ENCODE measurements at regions not wholly inside any gene's neighbourhood (a gene's known extent, or its start where the extent isn't known, plus 50 kb on each side); places are given as distances from the start of the nearest gene placed in this dataset.

DNA sequence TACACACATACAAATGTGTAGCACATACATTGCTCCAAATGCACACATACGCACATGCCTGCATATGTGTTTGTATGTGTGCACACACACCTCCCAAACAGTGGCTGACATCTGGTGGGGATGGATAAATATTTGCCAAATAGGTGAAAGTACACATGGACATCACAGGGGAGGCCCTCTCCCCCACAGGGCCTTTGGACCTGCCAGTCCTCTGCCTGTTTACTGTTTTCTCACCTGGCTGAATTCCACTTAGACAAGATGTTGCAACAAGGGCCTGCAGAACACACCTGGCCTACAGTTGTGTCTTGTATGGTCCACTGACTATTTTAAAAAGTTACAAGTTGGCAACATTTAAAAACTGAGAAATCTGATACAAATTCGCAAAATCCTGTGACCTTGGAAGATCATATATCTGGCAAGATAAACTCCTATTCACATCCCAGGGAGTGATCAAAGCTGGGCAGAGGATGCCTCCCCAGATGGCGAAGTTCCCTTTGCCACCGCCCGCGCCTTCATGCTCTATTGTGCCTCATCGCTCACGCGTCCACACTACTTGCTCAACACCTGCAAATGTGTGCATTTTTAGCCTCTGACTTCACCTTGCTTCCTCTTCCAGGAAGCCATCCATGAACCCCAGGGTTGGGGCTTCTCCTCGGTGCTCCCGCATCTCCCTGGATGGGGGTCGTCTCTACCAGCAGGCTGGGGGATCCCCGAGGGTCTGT is 118.4 kb upstream of the FZD10 start:
- peaks cover 4% of the 10 kb centered on the region for H3K9me3 Mint-ChIP-seq
- H3K4me3 Mint-ChIP-seq = no peak overlapping the region
- DNase-seq = no peak
- no peaks in the 10 kb centered on the region for H3K36me3 Mint-ChIP-seq
- H3K27ac Mint-ChIP-seq = no peak overlapping the region
- peaks cover 66% of the 10 kb centered on the region for H3K27me3 Mint-ChIP-seq
- H3K4me1 Mint-ChIP-seq = peaks cover 3% of the 10 kb centered on the region

DNA sequence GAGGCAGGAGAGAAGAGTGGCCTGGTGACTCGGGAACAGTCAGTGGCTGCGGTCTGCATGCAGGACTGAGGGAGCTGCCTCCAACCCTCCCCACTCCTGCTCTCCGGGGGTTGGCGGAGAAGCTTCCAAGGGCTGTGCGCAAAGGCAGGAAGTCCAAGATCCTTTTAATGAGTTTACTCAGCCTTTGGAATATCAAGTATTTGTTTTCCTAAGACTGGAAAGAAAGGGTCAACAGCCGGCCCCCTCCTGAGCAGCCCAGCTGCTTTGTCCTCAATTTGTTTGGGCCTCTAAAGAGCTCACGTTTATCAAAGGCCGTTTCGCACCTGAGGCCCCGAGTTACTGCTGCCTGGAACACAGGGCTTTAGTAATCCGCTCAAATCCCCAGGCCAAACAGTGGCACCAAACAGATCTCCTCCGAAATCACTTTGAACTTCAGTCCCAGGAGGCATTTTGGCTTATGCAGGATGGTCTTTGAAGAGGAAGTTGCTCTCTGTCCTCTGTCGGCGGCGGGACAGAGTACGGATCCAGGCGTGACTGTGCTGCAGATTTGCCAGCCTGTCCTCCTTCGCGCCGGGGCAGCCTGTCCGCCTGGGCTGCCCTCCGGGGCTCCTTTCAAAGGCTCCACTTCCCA is 117.2 kb upstream of the FZD10 start:
- H3K9me3 Mint-ChIP-seq = peaks cover 4% of the 10 kb centered on the region
- no peak overlapping the region for H3K27ac Mint-ChIP-seq
- H3K4me3 Mint-ChIP-seq = no peak overlapping the region
- DNase-seq = no peak
- H3K4me1 Mint-ChIP-seq = peaks cover 3% of the 10 kb centered on the region
- H3K36me3 Mint-ChIP-seq = no peaks in the 10 kb centered on the region
- H3K27me3 Mint-ChIP-seq = peaks cover 62% of the 10 kb centered on the region

DNA sequence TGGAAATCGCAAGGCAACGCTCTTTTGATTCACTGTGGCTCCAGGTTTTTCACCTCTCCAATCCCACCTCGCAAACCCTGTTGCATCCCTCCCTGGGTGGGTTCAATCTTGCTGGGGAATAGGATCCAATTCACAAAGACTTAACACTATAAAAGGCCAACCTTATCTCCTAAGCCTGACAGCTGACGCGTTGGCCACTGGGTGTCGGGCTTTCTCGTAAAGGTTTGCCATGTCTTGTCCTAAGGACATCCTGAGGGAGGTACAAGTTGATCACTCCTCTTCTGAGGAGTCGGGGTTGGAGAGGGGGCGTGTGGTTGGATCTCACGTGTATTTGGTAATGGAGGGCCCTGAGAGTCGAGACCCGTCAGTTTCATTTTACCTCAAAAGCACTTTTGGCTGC is 112.6 kb upstream of the FZD10 start:
- Mint-ChIP-seq H3K36me3 (peaks cover under 1% of the 10 kb centered on the region), H3K27ac (no peak overlapping the region)
- no peak for DNase-seq

DNA sequence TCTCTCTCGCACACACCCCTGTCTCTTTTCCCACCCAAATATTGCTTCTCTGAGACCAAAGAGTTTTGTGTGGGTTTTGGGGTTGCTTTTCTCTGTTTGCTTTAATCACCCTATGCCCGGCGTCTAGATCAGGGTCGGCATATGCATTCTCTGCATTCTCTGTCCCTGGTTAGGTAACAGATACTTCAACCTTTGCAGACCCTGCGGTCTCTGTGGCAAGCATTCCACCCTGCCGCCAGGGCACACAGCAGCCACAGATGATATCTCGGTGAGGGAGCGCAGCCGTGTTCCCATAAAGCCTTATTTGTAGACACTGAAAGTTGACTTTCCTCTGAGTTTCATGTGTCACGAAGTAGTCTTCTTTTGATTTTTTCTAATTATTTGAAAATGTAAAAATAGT is 110.4 kb upstream of the FZD10 start:
- Mint-ChIP-seq H3K4me3 (no peak overlapping the region), H3K36me3 (peaks cover 7% of the 10 kb centered on the region), H3K27me3 (peaks cover 46% of the 10 kb centered on the region), H3K9me3 (peaks cover 10% of the 10 kb centered on the region), H3K27ac (no peak overlapping the region), H3K4me1 (peaks cover 3% of the 10 kb centered on the region)
- DNase-seq = no peak

More for the DNA sequence above, 112.6 kb upstream of the FZD10 start:
- H3K4me3 Mint-ChIP-seq = no peak overlapping the region
- peaks cover 2% of the 10 kb centered on the region for H3K9me3 Mint-ChIP-seq
- peaks cover 3% of the 10 kb centered on the region for H3K4me1 Mint-ChIP-seq
- peaks cover 52% of the 10 kb centered on the region for H3K27me3 Mint-ChIP-seq

DNA sequence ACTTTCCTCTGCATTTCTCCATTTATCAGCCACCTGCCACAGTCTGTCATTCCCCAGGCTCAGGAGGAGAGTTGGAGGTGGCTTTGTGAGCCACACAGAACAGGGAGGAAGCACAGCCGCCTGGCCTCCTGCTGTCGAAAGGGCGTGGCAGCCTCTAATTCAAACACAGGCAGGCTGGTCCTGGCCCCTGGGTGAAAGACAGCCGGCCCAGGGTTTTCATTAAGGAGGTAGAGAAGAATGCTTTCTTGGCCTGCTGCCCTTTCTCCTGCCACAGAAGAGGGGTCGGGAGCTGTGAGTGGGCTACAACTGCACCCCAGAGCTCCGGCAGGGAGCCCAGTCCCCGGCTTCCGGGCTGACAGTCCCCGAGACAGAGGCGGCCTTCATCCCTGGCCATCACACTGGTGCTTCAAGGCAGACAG is 108.6 kb upstream of the FZD10 start:
- peaks cover 32% of the 10 kb centered on the region for H3K27me3 Mint-ChIP-seq
- H3K4me1 Mint-ChIP-seq = no peaks in the 10 kb centered on the region
- H3K4me3 Mint-ChIP-seq = no peak overlapping the region
- H3K27ac Mint-ChIP-seq = no peak overlapping the region
- H3K9me3 Mint-ChIP-seq = peaks cover 10% of the 10 kb centered on the region
- H3K36me3 Mint-ChIP-seq = peaks cover 7% of the 10 kb centered on the region
- no peak for DNase-seq

DNA sequence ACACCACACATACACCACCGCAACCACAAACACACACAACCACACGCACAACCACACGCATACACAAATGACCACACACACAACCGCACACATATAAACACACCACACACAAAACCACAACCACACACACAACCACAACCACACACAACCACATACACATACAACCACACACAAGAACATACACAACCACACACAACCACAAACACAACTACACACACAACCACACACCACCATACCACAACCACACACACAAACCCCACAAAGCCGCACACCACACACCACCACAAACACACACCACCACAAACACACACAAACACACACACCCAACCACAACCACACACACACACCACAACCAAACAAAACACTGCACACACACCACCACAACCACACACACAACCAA is 107.5 kb upstream of the FZD10 start:
- Mint-ChIP-seq H3K36me3 (peaks cover 7% of the 10 kb centered on the region), H3K27ac (no peak overlapping the region), H3K4me3 (no peak overlapping the region), H3K9me3 (peaks cover 10% of the 10 kb centered on the region), H3K27me3 (peaks cover 22% of the 10 kb centered on the region), H3K4me1 (no peaks in the 10 kb centered on the region)
- DNase-seq = no peak

DNA sequence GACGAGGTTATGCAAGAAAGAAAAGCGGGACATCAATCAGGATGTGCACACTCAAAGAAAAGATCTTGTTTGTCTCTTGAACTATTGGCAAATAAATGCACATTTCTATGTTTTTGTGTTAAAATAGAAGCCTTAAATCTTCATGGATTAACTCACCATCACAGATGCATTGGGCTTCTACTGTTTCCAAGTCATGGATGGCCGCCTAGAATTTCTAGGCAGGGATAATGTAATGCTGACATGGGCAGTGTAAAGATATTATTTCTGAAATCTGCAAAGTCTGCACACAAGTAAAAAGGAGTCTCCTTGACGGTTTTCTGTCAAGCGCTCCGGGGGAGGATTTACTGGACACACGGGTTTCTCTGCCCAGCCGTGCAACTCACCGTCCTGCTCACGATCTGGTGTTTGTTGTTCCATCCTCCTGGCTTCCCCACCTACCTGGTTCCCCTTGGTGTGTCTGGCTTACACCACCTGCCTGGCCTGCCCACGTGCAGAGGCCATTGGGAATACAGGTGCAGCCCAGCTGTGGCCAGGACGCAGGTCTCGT is 103.3 kb upstream of the FZD10 start:
- H3K9me3 Mint-ChIP-seq = peaks cover 16% of the 10 kb centered on the region
- peaks cover 18% of the 10 kb centered on the region for H3K27me3 Mint-ChIP-seq
- DNase-seq = no peak
- no peaks in the 10 kb centered on the region for H3K4me1 Mint-ChIP-seq
- H3K36me3 Mint-ChIP-seq = peaks cover 7% of the 10 kb centered on the region
- no peak overlapping the region for H3K27ac Mint-ChIP-seq
- H3K4me3 Mint-ChIP-seq = no peak overlapping the region

DNA sequence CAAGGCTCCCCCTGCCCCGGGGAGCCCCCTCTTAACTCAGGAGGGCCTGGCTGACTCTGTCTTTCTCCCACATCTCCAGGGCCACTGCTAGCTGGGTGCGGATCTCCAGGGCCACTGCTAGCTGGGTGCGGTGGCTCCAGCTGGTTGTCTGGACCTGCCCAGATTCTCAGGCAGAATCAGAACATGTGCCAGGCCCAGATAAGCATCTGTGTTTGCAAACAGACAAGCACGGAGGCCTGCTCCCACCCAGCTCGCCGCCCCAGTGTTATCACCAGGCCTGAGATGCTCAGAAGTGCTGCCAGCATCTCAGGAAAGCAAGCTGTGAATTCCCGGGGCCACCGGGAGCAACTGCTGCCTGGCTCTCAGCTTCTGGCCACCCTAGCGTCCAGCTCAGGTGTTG is 98.4 kb upstream of the FZD10 start:
- Mint-ChIP-seq H3K27me3 (peaks cover 6% of the 10 kb centered on the region), H3K9me3 (peaks cover 6% of the 10 kb centered on the region)

DNA sequence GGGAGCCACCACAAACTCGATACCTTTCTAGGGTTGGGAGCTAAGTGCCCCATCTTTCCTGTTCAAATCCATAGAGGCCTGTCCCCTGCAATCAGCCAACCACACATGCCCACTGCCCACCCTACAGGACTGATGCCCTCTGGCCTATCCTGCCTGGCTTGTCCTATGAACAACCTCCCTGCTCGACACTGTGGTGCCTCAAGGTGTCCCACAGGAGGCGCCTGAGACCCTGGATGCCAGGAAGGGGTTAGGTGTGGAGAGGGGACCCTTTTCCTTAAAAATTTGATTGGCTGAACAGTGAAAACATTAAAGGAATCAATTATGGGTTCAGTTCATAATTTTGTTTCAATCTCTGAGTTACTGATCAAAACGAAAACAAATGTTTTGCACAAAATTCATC is 97.3 kb upstream of the FZD10 start:
- Mint-ChIP-seq H3K4me1 (no peaks in the 10 kb centered on the region), H3K27ac (no peak overlapping the region), H3K36me3 (no peaks in the 10 kb centered on the region), H3K4me3 (no peak overlapping the region), H3K27me3 (peaks cover 6% of the 10 kb centered on the region), H3K9me3 (peaks cover 6% of the 10 kb centered on the region)
- no peak for DNase-seq

More for the DNA sequence above, 98.4 kb upstream of the FZD10 start:
- no peak for DNase-seq
- no peak overlapping the region for H3K27ac Mint-ChIP-seq
- no peak overlapping the region for H3K4me3 Mint-ChIP-seq
- no peaks in the 10 kb centered on the region for H3K4me1 Mint-ChIP-seq
- H3K36me3 Mint-ChIP-seq = no peaks in the 10 kb centered on the region

DNA sequence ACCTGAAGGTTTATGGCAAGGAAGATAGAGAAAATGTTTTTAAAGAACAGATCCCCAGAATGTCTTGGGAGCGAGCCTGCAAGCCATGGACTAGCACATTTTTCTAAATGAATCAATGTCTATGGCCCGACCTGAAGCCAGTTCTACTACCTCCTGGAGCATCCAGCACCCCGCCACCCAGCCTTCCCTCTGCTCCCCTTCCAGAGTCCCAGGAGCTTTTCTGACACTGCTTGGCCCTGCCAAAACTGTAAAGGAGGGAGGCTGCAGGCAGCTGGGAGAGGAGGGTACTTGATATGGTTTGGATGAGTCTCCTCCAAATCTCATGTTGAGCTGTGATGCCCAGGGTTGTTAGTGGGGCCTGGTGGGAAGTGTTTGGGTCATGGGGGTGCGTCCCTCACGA is 95.5 kb upstream of the FZD10 start:
- no peak for DNase-seq
- H3K27ac Mint-ChIP-seq = no peak overlapping the region
- H3K36me3 Mint-ChIP-seq = no peaks in the 10 kb centered on the region
- no peak overlapping the region for H3K4me3 Mint-ChIP-seq
- H3K27me3 Mint-ChIP-seq = peaks cover 6% of the 10 kb centered on the region
- peaks cover 3% of the 10 kb centered on the region for H3K9me3 Mint-ChIP-seq
- no peaks in the 10 kb centered on the region for H3K4me1 Mint-ChIP-seq

DNA sequence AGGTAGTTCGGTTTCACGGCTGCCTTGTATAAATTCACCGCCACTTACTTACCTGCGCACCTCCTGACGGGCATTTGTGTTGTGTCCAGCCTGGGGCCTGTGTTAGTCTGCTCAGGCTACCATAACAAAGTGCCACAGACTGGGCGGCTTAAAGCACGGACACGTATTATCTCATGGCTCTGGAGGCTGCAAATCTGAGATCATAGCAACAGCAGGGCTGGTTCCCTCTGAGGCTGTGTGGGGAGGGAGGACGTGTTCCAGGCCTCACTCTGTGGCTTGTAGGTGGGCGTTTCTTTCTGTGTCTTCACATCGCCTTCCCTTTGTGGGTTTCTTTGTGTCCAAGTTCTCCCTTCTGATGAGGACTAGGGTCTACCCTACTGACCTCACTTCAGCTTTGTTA is 93.5 kb upstream of the FZD10 start:
- no peaks in the 10 kb centered on the region for H3K4me1 Mint-ChIP-seq
- no peaks in the 10 kb centered on the region for H3K9me3 Mint-ChIP-seq
- no peak for DNase-seq
- H3K27ac Mint-ChIP-seq = no peak overlapping the region
- H3K4me3 Mint-ChIP-seq = no peak overlapping the region
- H3K27me3 Mint-ChIP-seq = no peaks in the 10 kb centered on the region
- H3K36me3 Mint-ChIP-seq = no peaks in the 10 kb centered on the region

DNA sequence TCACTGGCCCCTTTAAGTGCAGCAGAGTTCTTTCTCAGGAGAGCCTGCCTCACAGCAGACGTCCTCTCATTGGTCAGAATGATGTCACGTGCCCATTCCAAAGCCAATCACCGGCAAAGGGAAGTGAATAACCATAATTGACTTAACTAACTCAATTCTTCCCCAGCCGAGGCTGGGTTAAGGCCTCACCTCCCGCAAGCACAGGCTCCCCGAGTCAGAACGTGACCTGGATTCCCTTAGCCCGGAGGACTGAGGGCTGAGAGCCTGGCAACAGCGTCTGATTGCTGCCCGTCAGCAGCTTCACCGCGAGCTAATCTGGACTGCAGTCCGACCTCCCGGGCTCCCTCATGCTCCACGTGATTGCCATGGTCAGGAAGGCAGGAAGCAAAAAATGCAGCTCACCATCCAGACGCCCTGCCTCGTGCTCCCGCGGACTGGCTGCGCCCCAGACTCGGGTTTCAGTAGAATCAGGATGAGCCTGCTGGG is 92.1 kb upstream of the FZD10 start:
- Mint-ChIP-seq H3K9me3 (no peaks in the 10 kb centered on the region), H3K27ac (no peak overlapping the region), H3K27me3 (peaks cover 6% of the 10 kb centered on the region), H3K4me3 (no peak overlapping the region), H3K36me3 (no peaks in the 10 kb centered on the region), H3K4me1 (no peaks in the 10 kb centered on the region)
- DNase-seq = no peak

DNA sequence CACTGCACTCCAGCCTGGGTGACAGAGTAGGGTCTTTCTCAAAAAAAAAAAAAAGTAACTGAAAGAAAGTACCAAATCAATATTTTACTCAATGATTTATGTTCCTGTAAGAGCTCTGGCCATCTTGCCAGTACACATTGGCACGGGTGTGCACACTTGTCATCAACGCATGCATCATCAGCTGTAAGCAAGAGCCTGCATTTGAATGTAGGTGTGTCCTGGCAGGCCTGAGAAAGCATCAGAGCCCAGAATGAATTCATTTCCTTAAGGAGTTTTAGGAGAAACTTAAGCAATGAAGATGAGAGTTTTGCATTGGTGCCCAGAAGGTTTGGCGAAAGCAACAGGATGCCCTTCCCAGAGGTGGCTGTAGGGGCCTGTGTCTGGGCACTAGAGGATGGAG is 88.5 kb upstream of the FZD10 start:
- Mint-ChIP-seq H3K27me3 (peaks cover 11% of the 10 kb centered on the region), H3K36me3 (no peaks in the 10 kb centered on the region), H3K27ac (no peak overlapping the region), H3K4me1 (no peaks in the 10 kb centered on the region), H3K9me3 (peaks cover 9% of the 10 kb centered on the region), H3K4me3 (no peak overlapping the region)
- no peak for DNase-seq

DNA sequence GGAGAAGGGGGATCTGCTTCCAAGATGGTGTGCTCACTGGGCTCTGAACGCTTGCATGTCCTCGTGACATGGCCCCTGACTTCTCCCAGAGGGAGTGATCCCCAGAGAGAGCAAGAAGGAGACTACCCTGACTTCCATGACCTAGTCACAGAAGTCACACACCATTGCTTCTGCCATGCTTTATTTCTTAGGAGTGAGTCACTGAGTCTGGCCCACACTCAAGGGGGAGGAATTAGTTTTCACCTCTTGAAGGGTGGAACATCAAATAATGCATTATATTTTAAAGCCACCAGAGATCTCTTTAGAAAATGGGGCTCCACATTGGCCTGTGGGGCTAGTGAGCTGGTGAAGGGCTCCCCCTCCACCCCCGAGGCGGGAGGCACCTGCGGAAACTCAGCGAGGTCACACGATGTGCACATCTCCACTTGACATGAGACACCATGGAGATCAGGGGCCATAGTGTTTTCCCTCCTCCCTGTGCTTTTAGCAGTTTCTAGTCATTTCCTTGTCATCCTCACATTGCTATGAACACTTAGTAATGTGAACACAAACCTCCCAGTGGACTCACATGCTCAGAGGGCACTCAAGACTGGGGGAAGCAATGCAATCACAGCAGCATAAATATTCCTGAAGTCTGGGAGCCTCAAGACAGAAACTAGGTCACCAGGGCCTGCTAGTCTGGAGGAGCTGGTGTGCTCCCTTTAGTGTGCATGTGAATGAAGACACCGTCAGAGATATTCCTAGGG is 87.4 kb upstream of the FZD10 start:
- no peak overlapping the region for H3K27ac Mint-ChIP-seq

DNA sequence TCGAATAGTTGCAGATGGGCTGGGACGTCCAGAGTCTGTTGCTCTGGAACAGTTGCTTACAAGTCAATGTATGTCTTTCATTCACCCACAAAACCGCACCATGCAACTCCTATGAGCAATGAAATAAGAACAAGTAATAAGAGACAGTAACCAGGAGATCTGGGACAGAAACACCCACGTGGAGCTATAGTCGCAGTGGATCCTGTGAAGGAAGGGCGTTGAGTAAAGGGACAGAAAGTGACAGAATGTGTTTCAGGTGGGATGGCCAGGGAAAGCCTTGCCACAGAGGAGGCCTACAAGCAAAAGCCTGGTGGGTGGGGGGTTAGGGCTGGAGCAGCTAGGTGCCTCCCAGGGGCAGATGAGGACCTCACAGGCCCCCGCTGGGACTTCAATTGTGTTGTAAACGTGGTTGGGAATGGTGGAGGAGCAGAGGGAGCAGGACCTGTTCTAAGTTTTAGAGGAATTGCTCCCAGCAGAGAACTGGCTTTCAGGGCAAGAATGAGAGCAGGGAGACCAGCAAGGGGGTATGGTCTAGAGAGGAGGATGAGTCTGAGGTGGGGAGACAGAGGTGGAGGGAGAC is 86.7 kb upstream of the FZD10 start:
- Mint-ChIP-seq H3K27ac (no peak overlapping the region), H3K9me3 (peaks cover 9% of the 10 kb centered on the region), H3K4me3 (no peak overlapping the region), H3K4me1 (no peaks in the 10 kb centered on the region), H3K36me3 (peaks cover 2% of the 10 kb centered on the region), H3K27me3 (peaks cover 18% of the 10 kb centered on the region)
- no peak for DNase-seq

More for the DNA sequence above, 87.4 kb upstream of the FZD10 start:
- peaks cover 9% of the 10 kb centered on the region for H3K9me3 Mint-ChIP-seq
- H3K4me1 Mint-ChIP-seq = no peaks in the 10 kb centered on the region
- H3K27me3 Mint-ChIP-seq = peaks cover 18% of the 10 kb centered on the region
- peaks cover 2% of the 10 kb centered on the region for H3K36me3 Mint-ChIP-seq
- no peak overlapping the region for H3K4me3 Mint-ChIP-seq
- DNase-seq = no peak

Data from activated naive CD8-positive, alpha-beta T cell treated with anti-CD3 and anti-CD28 coated beads for 36 hours (primary cell).